Left renal pelvis (tissue), 4 donors: ENCODE measurements at regions not wholly inside any gene's neighbourhood (a gene's known extent, or its start where the extent isn't known, plus 50 kb on each side); places are given as distances from the start of the nearest gene placed in this dataset.
A peak's percentile ranks its signal among the peaks of the same experiment; 100 is the strongest.

Source experiments
- DNase-seq, 4 donors: peaks; one replicate each; pipeline ENCODE4 v3.0.0-alpha.2; 2013; ENCODE audit warnings: low read depth in 4 of 4, low spot score in 3 of 4

- no peak for DNase-seq
Measured at GRCh38 chr7:24469118-24469517, 104.1 kb upstream of the PALS2 start.

GRCh38 chr7:24472093-24472492 is 101.2 kb upstream of the PALS2 start:
- no peak for DNase-seq

- DNase-seq = no peak
Measured at GRCh38 chr7:24475166-24475961, 97.9 kb upstream of the PALS2 start.

- no peak for DNase-seq
Measured at GRCh38 chr7:24476227-24476626, 97.0 kb upstream of the PALS2 start.

GRCh38 chr7:24477398-24478136 is 95.7 kb upstream of the PALS2 start:
- peak; percentile 52 to 73 (median 63) for DNase-seq

- no peak for DNase-seq
Measured at GRCh38 chr7:24478137-24478655, 95.1 kb upstream of the PALS2 start.

- DNase-seq = no peak
Measured at GRCh38 chr7:24480501-24480900, 92.8 kb upstream of the PALS2 start.

GRCh38 chr7:24483804-24484203 is 89.4 kb upstream of the PALS2 start:
- no peak for DNase-seq

GRCh38 chr7:24492576-24492975 is 80.7 kb upstream of the PALS2 start:
- DNase-seq = no peak

GRCh38 chr7:24494832-24495231 is 78.4 kb upstream of the PALS2 start:
- no peak for DNase-seq

GRCh38 chr7:24496036-24496435 is 77.2 kb upstream of the PALS2 start:
- DNase-seq = no peak

GRCh38 chr7:24498439-24498838 is 74.8 kb upstream of the PALS2 start:
- DNase-seq = no peak

GRCh38 chr7:24499871-24500270 is 73.4 kb upstream of the PALS2 start:
- DNase-seq = no peak

GRCh38 chr7:24500599-24500998 is 72.7 kb upstream of the PALS2 start:
- DNase-seq = no peak

- no peak for DNase-seq
Measured at GRCh38 chr7:24501009-24501408, 72.2 kb upstream of the PALS2 start.

GRCh38 chr7:24501443-24502134 is 71.7 kb upstream of the PALS2 start:
- no peak for DNase-seq

- DNase-seq = no peak
Measured at GRCh38 chr7:24502135-24502488, 71.1 kb upstream of the PALS2 start.

GRCh38 chr7:24503506-24503905 is 69.7 kb upstream of the PALS2 start:
- DNase-seq = no peak

GRCh38 chr7:24504040-24504439 is 69.2 kb upstream of the PALS2 start:
- DNase-seq = no peak

GRCh38 chr7:24504836-24505235 is 68.4 kb upstream of the PALS2 start:
- DNase-seq = no peak

GRCh38 chr7:24505968-24506367 is 67.3 kb upstream of the PALS2 start:
- no peak for DNase-seq
